Smooth muscle cell (in vitro differentiated cells): ENCODE measurements at regions not wholly inside any gene's neighbourhood (a gene's known extent, or its start where the extent isn't known, plus 50 kb on each side); places are given as distances from the start of the nearest gene placed in this dataset.
"Not testable (repeated sequence)": the region's sequence is repeated elsewhere in the genome, so short reads cannot be mapped to it uniquely, and the experiment has no call there.

ENCODE experiments used
- DNase-seq: peaks from one replicate; lab custom pipeline; 2025; ENCODE audit not compliant: unreplicated experiment; lab: John Stamatoyannopoulos, UW
- H2AFZ ChIP-seq: fragments of 200-600 bp; sonication (generic); 2 replicates; pipeline ENCODE4 v1.6.0; 2016; ENCODE audit warnings: antibody characterized with exemption, low read depth, mild to moderate bottlenecking
- H3F3A ChIP-seq: fragments of 200-600 bp; sonication (generic); 2 replicates; pipeline ENCODE4 v1.6.0; 2017; ENCODE audit warnings: antibody characterized with exemption, low read depth
- H3K27ac ChIP-seq: fragments of 200-600 bp; sonication (generic); 2 replicates; pipeline ENCODE4 v1.5.1; 2016; ENCODE audit warnings: low read depth, mild to moderate bottlenecking
- H3K27me3 ChIP-seq: fragments of 200-600 bp; sonication (generic); 2 replicates; pipeline ENCODE4 v1.6.1; 2016; ENCODE audit warnings: low read depth, mild to moderate bottlenecking
- H3K36me3 ChIP-seq: fragments of 200-600 bp; sonication (generic); 2 replicates; pipeline ENCODE4 v1.5.1; 2016; ENCODE audit warnings: low read depth
- H3K4me1 ChIP-seq: fragments of 200-600 bp; sonication (generic); 2 replicates; pipeline ENCODE4 v1.5.1; 2016; ENCODE audit warnings: low read depth
- H3K4me2 ChIP-seq: fragments of 200-600 bp; sonication (generic); 2 replicates; pipeline ENCODE4 v1.6.0; 2016; ENCODE audit warnings: mild to moderate bottlenecking
- H3K4me3 ChIP-seq: fragments of 200-600 bp; sonication (generic); 2 replicates; pipeline ENCODE4 v1.5.1; 2016; ENCODE audit warnings: mild to moderate bottlenecking
- H3K79me2 ChIP-seq: fragments of 200-600 bp; sonication (generic); 2 replicates; pipeline ENCODE4 v1.6.0; 2016; ENCODE audit warnings: low read depth, mild to moderate bottlenecking
- H3K9ac ChIP-seq: fragments of 200-600 bp; sonication (generic); 2 replicates; pipeline ENCODE4 v1.6.0; 2016; ENCODE audit warnings: low read depth
- H3K9me3 ChIP-seq: fragments of 200-600 bp; sonication (generic); replicated peaks from 2 replicates; pipeline ENCODE4 v1.5.1; 2016; ENCODE audit warnings: low read depth
- H4K20me1 ChIP-seq: fragments of 200-600 bp; sonication (generic); 2 replicates; pipeline ENCODE4 v1.6.0; 2016; ENCODE audit warnings: low read depth
- CTCF ChIP-seq: fragments of 200-600 bp; sonication (generic); IDR thresholded peaks from 2 replicates; pipeline ENCODE4 v1.5.1; 2017; ENCODE audit warnings: borderline replicate concordance, mild to moderate bottlenecking, antibody characterized with exemption; ENCODE audit not compliant: insufficient read depth, poor library complexity, severe bottlenecking
- WGBS: methylation state at CpG from one replicate; pipeline ENCODE4 v1.1.7; 2016; ENCODE audit warnings: low lambda C conversion rate; 5-methylcytosine and 5-hydroxymethylcytosine counted together

GRCh38 chr11:114959953-114960505 lies 281.7 kb downstream of the NXPE2 start:
- Histone ChIP-seq H3K9me3 (no peaks in the 10 kb centered on the region), H3K4me2 (no peak overlapping the region), H3K9ac (no peak overlapping the region), H2AFZ (no peak overlapping the region), H3K4me1 (no peaks in the 10 kb centered on the region), H3K79me2 (no peaks in the 10 kb centered on the region), H3K4me3 (no peak overlapping the region), H4K20me1 (no peaks in the 10 kb centered on the region), H3K36me3 (no peaks in the 10 kb centered on the region), H3K27ac (no peak overlapping the region), H3F3A (no peaks in the 10 kb centered on the region), H3K27me3 (peaks cover 63% of the 10 kb centered on the region)
- WGBS, result 87% methylated on average over 8 of the region's 8 CpGs
- no peak for TF ChIP-seq CTCF
- DNase-seq, result no peak

DNA sequence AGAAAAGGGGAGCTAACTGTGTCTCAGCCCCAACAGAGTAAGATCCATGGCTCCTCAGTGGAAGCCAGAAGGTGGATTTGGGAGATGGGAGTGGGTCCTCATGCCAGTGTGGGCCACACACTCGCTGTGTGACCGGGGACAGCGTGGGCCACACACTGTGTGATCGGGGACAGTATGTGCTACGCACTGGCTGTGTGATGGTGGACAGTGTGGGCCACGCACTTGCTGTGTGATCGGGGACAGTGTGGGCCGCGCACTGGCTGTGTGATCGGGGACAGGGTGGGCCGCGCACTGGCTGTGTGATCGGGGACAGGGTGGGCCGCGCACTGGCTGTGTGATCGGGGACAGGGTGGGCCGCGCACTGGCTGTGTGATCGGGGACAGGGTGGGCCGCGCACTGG lies 282.5 kb downstream of the NXPE2 start:
- H3K9me3 ChIP-seq, H3K4me2 ChIP-seq, H3K4me1 ChIP-seq, H3F3A ChIP-seq, H3K4me3 ChIP-seq, H4K20me1 ChIP-seq, H3K36me3 ChIP-seq, H2AFZ ChIP-seq, DNase-seq, H3K27ac ChIP-seq, H3K79me2 ChIP-seq, H3K9ac ChIP-seq: not testable (repeated sequence)
- H3K27me3 ChIP-seq, result peaks cover 63% of the 10 kb centered on the region
- WGBS, result 98% methylated on average over 11 of the region's 21 CpGs

GRCh38 chr11:114964676-114965214 lies 286.4 kb downstream of the NXPE2 start:
- no peak for TF ChIP-seq CTCF

DNA sequence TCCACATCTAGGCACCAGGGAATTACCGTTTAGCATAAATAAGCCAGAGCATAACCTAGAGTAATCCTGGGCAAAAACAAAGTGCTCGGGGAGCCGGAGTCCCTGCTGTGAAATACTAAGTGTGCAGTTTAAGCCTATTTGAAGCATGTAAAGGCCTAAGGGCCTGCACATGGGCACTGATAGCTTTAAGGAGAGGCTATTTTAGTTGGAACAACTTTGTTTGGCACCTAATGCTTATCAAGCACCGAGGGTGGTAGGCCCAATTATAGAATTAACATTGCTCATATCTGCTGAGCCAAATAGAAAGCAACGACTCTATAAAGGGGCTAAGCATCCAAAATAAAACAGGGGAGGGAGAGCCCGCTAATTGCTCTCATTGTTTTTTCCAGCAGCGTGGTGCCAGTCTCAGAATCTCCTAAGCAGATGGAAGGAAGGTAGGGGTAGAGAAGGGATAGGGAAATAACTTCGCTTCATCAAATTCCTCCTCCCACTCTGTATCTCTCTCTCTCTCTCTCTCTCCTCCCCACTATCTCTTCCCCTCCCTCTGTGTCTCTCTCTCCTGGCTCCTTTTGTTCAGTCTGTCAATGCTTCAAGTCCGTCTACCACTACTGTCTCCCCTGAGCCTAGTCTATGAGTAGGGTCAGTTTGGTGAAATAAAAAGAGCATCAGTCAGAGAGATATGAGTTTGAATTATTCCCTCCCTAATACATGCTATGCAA lies 292.8 kb downstream of the NXPE2 start:
- DNase-seq, result no peak
- Histone ChIP-seq H3K4me3 (no peak overlapping the region), H3K79me2 (no peaks in the 10 kb centered on the region), H3K4me1 (no peaks in the 10 kb centered on the region), H3K9me3 (no peaks in the 10 kb centered on the region), H3F3A (no peaks in the 10 kb centered on the region), H3K27ac (no peak overlapping the region), H3K4me2 (no peak overlapping the region), H4K20me1 (no peaks in the 10 kb centered on the region), H3K36me3 (no peaks in the 10 kb centered on the region), H3K9ac (no peak overlapping the region), H3K27me3 (peaks cover 34% of the 10 kb centered on the region), H2AFZ (no peak overlapping the region)
- no peak for TF ChIP-seq CTCF
- WGBS, result 88% methylated on average over 9 of the region's 9 CpGs

More at GRCh38 chr11:114964676-114965214, 286.4 kb downstream of the NXPE2 start:
- H3K79me2 ChIP-seq, result no peaks in the 10 kb centered on the region
- H3K27me3 ChIP-seq, result peaks cover 27% of the 10 kb centered on the region
- H3K4me1 ChIP-seq, result no peaks in the 10 kb centered on the region
- no peak overlapping the region for H3K4me2 ChIP-seq
- 76% methylated on average over 4 of the region's 4 CpGs for WGBS
- H2AFZ ChIP-seq, result no peak overlapping the region
- no peaks in the 10 kb centered on the region for H4K20me1 ChIP-seq
- H3F3A ChIP-seq, result no peaks in the 10 kb centered on the region
- H3K9ac ChIP-seq, result no peak overlapping the region
- H3K36me3 ChIP-seq, result no peaks in the 10 kb centered on the region
- DNase-seq, result no peak
- no peak overlapping the region for H3K27ac ChIP-seq
- no peak overlapping the region for H3K4me3 ChIP-seq
- H3K9me3 ChIP-seq, result no peaks in the 10 kb centered on the region
